HG03457 (cell line): ENCODE measurements at regions not wholly inside any gene's neighbourhood (a gene's known extent, or its start where the extent isn't known, plus 50 kb on each side); places are given as distances from the start of the nearest gene placed in this dataset.
A peak's percentile ranks its signal among the peaks of the same experiment; 100 is the strongest.
"Not testable (repeated sequence)": the region's sequence is repeated elsewhere in the genome, so short reads cannot be mapped to it uniquely, and the experiment has no call there.

Experiments used
- ATAC-seq: cut with Tn5 transposase; IDR thresholded peaks from one replicate; pipeline ENCODE4 v1.9.1; 2021; ENCODE audit warnings: moderate number of reproducible peaks; ENCODE audit not compliant: unreplicated experiment

DNA sequence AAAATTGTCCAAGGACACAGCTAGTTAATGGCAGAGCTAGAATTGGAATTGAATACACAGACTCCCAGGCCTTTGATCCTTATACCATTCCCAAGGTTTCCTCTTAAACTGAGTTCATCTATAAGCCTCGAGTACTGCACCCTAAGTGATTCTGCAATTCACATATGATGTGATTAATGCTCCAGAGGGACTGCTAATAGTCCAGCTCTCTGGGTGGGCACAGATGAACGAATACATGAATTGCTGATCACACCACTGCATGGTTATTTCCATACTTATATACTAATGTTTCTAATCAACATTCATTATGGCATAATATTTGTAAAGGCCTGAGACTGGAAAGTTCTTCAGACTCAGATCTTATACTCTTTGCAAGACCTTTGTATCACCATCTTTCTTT is 101.8 kb downstream of the NUFIP1 start:
- no peak for ATAC-seq

- ATAC-seq = no peak
These were observed 105.1 kb downstream of the NUFIP1 start for GRCh38 chr13:44884076-44884729.

DNA sequence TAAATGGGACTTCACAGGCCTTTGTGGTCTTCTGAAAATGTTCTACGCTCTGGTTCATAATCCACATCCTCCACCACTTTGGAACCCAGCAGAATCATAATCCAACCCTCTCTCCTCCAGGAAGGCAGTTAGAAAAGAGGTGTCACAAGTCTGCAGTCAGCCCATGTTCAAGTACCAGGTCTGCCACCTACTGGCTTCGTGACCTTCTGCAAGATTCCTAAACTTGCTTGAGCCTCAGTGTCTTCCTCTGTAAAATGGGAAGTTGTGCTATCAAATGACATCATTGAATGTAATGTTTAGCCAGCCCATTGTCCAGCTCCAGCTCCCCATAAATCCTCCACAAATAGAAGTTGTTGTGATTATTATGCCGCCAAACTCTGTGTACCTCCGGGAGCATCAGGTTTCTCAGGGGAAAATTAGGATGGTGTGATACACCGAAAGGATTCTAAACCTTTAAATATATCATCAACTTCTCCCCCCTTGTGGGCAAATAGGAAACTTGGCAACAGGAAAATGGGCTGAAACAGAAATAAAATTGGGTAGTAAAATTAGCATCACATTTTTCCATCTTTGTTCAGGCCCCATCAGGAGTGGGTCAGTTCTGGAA is 109.7 kb downstream of the NUFIP1 start:
- no peak for ATAC-seq

DNA sequence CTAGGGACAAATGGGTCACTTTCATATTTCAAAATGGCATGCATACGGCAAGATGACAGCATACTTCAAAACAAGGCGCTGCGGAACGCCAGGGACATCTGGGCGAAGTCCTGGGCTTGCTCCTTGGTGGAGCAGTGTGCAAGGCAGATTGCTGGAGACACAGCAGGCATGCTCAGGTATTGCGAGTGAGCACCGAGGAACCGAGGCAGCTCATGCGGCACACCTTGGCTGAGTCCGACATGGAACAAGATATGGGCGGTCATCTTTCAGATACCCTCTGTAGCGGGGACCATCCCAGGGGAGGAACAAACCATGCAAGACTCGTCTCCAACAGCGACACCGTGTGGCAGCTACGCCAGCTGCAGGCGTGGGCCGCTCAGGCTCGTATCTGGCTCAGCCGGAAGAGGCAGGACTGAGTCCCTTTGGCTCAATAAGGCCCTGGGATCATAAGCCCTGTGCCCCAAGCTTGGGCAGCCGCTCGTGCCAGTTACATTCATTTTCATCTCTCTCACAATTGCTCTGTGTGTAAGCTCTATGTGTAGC is 112.4 kb downstream of the NUFIP1 start:
- ATAC-seq = no peak

- no peak for ATAC-seq
These were observed 114.2 kb downstream of the NUFIP1 start for GRCh38 chr13:44874886-44875630.

DNA sequence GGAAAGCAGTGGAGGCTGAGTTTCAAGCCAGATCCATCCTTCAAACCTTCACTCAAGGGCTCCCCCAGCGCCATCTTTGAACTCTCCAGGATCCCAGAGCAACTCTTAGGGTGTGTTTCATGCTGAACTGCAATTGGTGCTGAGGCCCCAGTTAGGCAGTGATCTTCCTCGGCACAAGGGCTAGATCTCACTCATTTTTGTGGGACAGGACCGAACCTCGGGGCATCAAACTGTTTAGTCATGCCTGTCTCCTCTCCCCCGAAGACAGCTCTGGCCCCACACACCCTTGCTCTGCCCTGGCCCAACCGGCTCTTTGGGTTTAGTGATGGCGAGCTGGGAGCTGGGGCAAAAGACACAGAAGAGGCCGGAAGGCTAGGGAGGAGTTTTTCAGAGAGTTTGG is 115.1 kb downstream of the NUFIP1 start:
- no peak for ATAC-seq

- ATAC-seq = no peak
These were observed 115.8 kb downstream of the NUFIP1 start for GRCh38 chr13:44873461-44873860.

GRCh38 chr13:44872751-44873150 is 116.5 kb downstream of the NUFIP1 start:
- no peak for ATAC-seq

DNA sequence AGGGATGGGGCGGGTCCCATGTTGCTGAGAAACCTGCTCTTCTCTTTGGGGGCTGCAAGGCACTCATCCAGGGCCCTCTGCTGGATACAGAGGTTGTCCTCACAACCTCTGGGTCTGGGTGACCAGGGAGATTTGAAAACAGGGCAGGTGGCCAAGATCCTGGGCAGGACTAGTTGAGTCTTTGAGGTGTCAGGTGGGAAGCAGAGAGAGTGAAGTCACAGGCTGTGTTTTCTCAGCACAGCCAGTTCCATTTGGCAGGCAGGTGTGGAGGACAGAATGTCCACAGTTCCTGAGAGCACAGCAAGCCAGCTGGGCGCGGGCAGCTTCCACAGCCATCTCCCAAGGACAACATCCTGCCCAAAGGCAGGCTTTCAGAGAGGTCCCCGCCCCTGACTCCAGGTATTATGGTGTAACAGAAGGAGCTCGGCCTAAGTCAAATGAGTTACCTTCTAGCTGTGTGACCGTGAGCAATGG is 118.8 kb downstream of the NUFIP1 start:
- no peak for ATAC-seq

DNA sequence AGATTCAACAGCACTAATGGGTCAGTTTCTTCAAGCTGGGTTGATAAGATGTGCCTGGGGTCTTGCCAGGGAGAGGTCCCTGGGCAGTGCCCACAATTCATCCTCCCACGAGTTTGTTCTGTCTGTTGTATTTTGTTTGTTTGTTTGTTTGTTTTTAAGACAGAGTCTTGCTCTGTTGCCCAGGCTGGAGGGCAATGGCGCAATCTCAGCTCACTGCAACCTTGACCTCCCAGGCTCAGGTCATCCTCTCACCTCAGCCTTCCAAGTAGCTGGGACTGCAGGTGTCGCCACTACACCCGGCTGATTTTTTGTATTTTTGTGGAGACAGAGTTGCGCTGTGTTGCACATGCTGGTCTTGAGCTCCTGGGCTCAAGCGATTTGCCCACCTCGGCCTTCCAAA is 120.1 kb downstream of the NUFIP1 start:
- ATAC-seq = no peak

DNA sequence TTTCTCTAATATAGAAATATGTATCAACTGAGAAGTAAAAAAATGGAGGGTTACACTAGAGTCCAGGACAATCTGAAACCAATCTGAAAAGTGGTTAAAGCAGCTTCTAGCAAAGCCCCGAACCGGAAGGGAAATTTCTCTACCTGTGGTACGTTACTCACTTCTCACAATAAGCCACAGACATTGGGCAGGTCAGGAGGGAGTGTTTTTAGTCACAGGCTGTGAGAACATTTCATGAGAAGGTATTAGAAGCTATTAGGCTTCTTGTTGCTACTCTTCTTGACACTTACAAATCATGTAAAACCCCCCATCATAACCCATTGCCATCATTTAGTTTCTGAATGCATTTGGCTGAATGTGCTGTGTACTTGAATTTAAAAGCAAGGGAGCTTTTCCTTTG is 120.9 kb downstream of the NUFIP1 start:
- peak; percentile 82 for ATAC-seq

DNA sequence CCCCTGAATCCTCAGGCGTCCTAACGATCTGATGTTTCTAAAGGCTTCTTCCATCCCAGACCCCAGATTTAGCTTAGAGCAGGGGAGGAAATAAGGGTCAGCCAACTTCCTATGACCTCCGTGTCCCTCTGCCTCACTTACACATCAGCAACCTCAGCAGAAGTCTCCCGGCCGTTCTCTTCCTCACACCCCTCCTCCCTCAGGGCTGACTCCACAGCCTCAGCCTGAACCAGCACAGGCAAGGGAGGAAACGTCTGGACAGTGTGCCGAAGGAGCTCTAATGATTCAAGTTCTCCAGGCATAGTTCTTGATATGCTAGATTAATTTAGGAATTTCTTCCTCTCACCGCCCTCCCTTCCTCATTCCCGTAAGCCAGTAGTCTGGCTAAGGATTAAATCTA is 121.4 kb downstream of the NUFIP1 start:
- no peak for ATAC-seq

DNA sequence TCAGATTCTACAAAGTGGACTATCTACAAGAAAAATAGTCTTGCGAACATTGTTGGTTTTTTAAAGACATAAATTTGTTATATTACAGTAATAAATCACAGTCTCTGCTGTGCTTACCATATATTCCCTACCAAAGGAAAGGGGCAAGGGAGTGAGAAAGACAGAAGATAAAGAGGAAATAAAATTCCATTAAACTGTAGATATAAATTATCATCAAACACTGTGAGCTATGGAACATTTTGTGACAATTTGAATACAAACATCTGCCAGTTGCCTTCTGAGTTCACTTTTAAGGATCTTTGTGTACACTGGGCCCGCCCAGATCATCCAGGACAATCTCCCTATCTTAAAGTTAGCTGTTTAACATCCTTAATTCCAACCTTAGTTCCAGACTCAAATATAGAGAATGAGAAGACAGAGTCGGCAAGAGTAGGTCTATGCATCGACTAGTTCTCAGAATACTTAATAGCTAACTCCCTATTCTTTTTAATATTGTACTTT is 122.8 kb downstream of the NUFIP1 start:
- ATAC-seq = no peak

GRCh38 chr13:44865722-44866410 is 123.4 kb downstream of the NUFIP1 start:
- ATAC-seq = no peak

- not testable (repeated sequence) for ATAC-seq
These were observed 125.6 kb downstream of the NUFIP1 start for GRCh38 chr13:44863641-44864040.

DNA sequence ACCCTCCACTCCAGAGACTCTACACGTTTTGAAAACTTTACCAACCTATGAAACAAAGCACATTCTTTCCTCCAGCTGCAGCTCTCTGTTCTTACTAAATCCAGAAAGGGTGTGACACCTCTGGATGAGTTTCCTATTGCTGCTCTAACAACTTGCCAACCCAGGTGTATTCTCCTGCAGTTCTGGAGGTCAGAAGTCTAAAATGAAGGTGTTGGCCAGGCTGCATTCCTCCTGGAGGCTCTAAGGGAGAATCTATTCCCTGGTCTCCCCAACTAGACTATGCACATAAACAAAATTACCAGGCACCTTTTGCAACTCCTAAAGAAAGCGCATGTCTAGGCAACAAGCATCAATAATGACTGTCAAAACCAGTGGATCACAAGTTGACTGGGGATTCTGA is 128.8 kb downstream of the NUFIP1 start:
- no peak for ATAC-seq

GRCh38 chr13:44857736-44858135 is 131.5 kb downstream of the NUFIP1 start:
- no peak for ATAC-seq

DNA sequence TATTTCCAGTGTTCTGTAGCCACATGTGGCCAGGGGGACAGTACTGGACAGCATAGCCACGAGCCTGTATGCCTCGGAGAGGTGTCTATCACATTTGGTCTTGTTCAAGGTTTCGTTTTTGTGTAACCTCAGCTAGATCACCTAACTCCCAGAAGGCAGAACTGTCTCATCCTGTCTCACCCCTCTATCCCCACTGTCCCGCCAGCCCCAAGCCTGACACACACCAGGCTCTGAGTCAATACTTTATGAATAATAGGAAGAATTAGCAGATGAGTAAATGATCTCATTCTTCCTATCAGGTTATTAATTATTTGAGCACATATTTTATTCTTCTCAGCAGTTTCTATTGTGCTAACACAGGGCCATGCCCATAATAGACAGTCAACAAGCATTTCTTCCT is 132.2 kb downstream of the NUFIP1 start:
- ATAC-seq = no peak

- ATAC-seq = no peak
These were observed 133.4 kb downstream of the NUFIP1 start for GRCh38 chr13:44855860-44856259.

DNA sequence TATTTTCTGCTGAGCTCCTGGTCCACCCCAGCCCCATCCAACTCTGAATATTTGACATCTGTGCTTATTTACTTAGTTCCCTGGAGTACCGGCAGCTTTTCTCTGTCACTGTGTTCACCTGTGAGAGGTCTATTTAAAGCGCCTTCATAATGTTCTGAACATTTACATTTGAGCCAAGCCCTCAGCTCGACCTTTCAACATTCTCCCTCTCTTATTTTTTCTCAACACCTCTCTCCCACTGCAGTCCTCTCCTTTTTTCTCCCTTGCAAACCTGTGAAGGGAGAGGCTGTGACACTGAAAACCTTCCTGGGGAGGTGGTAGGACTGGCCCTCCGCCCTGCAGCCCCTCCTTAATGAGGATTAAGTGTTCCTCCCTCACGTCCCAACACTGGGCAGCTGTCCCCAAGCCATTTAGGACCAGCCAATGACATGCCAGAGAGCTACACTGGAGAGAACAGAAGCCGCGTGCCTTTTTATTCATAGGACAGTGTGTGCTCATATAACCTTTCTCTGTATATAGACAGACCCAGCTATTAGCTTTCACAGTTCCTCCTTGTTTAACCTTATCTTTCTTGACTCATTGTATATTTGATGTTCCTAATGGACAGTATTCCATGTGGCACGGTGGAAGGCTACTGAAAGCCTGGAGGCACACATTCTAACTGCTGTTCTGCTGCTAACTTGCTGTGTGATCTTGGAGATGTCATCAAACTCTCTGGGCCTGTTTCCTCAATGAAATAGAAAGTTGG is 134.8 kb downstream of the NUFIP1 start:
- no peak for ATAC-seq
